Ishikawa (cell line): ENCODE measurements at regions not wholly inside any gene's neighbourhood (a gene's known extent, or its start where the extent isn't known, plus 50 kb on each side); places are given as distances from the start of the nearest gene placed in this dataset.

ENCODE experiments used
- CEBPB ChIP-seq: IDR thresholded peaks from 2 replicates; pipeline ENCODE4 v1.6.1; 2012
- CREB1 ChIP-seq: IDR thresholded peaks from 2 replicates; pipeline ENCODE4 v1.6.1; 2012; ENCODE audit warnings: low read depth
- EP300 ChIP-seq: IDR thresholded peaks from 2 replicates; pipeline ENCODE4 v1.6.1; 2012; ENCODE audit warnings: borderline replicate concordance
- FOXM1 ChIP-seq: IDR thresholded peaks from 2 replicates; pipeline ENCODE4 v1.6.1; 2012; ENCODE audit warnings: low read depth, borderline replicate concordance
- MAX ChIP-seq: IDR thresholded peaks from 2 replicates; pipeline ENCODE4 v1.6.1; 2012
- NFIC ChIP-seq: IDR thresholded peaks from 2 replicates; pipeline ENCODE4 v1.6.1; 2012
- RAD21 ChIP-seq: IDR thresholded peaks from 2 replicates; pipeline ENCODE4 v1.6.1; 2012; ENCODE audit warnings: low read depth
- REST ChIP-seq: IDR thresholded peaks from 2 replicates; pipeline ENCODE4 v1.6.1; 2012; ENCODE audit warnings: low read depth, mild to moderate bottlenecking
- TAF1 ChIP-seq: IDR thresholded peaks from 2 replicates; pipeline ENCODE4 v1.6.1; 2012; ENCODE audit warnings: low read depth, mild to moderate bottlenecking
- TCF12 ChIP-seq: IDR thresholded peaks from 2 replicates; pipeline ENCODE4 v1.6.1; 2012; ENCODE audit warnings: low read depth
- TEAD4 ChIP-seq: IDR thresholded peaks from 2 replicates; pipeline ENCODE4 v1.6.1; 2012
- USF1 ChIP-seq: IDR thresholded peaks from 2 replicates; pipeline ENCODE4 v1.6.1; 2012
- YY1 ChIP-seq: IDR thresholded peaks from 2 replicates; pipeline ENCODE4 v1.6.1; 2012; ENCODE audit warnings: low read depth

GRCh38 chr2:2516386-2516785 is 185.3 kb upstream of the MYT1L start:
- TF ChIP-seq FOXM1 = no peak
- TF ChIP-seq TAF1 = no peak
- no peak for TF ChIP-seq NFIC
- TF ChIP-seq CREB1 = no peak
- TF ChIP-seq MAX = no peak
- TF ChIP-seq USF1 = no peak
- TF ChIP-seq EP300 = no peak
- TF ChIP-seq REST = no peak
- no peak for TF ChIP-seq RAD21
- TF ChIP-seq TEAD4 = no peak
- TF ChIP-seq YY1 = no peak
- no peak for TF ChIP-seq TCF12
- no peak for TF ChIP-seq CEBPB
